AG04449 (cell line): ENCODE measurements at regions not wholly inside any gene's neighbourhood (a gene's known extent, or its start where the extent isn't known, plus 50 kb on each side); places are given as distances from the start of the nearest gene placed in this dataset.

Source experiments
- CTCF ChIA-PET: fragments of 350-600 bp; formaldehyde crosslinking; extraction: SDS; loops from one replicate; lab custom pipeline; 2021; ENCODE audit warnings: antibody characterized with exemption; lab: Yijun Ruan, JAX
- POLR2A ChIA-PET: fragments of 400-600, 350-600 bp; formaldehyde crosslinking; extraction: SDS; loops from one replicate; lab custom pipeline; 2020; ENCODE audit warnings: antibody characterized with exemption, inconsistent platforms; lab: Yijun Ruan, JAX
- DNase-seq: peaks from one replicate; pipeline ENCODE4 v3.0.0-alpha.2; 2010; ENCODE audit warnings: low read depth, low spot score
- H3K4me3 ChIP-seq: 2 replicates; pipeline ENCODE4 v1.5.1; 2011; ENCODE audit warnings: low read depth, mild to moderate bottlenecking, control low read depth, low read length
- TF ChIP-seq, protein P1 (sequence below): IDR thresholded peaks from one replicate; pipeline ENCODE4 v1.5.1; 2011; ENCODE audit warnings: mild to moderate bottlenecking, moderate library complexity, low read length, control low read depth, inconsistent platforms; ENCODE audit not compliant: insufficient read depth; ENCODE audit errors: missing control alignments

DNA sequence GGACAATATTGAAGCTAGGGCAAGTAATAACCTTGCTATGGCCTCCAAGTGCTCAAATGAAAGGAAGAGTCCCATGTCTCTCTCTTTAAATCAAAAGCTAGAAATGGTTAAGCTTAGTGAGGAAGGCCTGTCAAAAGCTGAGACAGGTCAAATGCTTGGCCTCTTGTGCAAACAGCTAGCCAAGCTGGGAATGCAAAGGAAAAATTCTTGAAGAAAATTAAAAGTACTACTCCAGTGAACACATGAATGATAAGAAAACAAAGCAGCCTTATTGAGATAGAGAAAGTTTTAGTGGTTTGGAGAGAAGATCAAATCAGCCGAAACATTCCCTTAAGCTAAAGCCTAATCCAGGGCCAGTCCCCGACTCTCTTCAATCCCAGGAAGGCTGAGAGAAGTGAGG lies 84.1 kb upstream of the PLEKHA5 start:
- TF ChIP-seq, protein P1, sequence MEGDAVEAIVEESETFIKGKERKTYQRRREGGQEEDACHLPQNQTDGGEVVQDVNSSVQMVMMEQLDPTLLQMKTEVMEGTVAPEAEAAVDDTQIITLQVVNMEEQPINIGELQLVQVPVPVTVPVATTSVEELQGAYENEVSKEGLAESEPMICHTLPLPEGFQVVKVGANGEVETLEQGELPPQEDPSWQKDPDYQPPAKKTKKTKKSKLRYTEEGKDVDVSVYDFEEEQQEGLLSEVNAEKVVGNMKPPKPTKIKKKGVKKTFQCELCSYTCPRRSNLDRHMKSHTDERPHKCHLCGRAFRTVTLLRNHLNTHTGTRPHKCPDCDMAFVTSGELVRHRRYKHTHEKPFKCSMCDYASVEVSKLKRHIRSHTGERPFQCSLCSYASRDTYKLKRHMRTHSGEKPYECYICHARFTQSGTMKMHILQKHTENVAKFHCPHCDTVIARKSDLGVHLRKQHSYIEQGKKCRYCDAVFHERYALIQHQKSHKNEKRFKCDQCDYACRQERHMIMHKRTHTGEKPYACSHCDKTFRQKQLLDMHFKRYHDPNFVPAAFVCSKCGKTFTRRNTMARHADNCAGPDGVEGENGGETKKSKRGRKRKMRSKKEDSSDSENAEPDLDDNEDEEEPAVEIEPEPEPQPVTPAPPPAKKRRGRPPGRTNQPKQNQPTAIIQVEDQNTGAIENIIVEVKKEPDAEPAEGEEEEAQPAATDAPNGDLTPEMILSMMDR = no peak
- no peak overlapping the region for H3K4me3 ChIP-seq
- DNase-seq = no peak
- ChIA-PET CTCF (no interaction called here), POLR2A (no interaction called here)

DNA sequence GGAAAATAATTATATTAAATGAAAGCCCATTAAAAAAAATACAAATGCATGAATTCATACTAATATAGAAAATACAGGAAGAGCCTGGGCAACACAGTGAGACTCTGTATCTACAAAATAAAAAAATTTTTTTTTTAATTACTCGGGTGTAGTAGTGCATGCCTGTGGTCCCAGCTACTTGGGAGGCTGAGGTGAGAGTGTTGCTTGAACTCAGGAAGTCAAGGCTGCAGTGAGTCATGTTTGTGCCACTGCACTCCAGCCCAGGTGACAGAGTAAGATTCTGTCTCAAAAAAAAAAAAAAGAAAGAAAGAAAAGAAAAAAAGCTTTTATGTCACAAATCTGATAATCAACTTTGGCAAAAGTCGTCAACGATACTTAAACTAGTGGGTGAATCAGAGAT lies 80.6 kb upstream of the PLEKHA5 start:
- CTCF ChIA-PET = interaction anchor here (0.6 kb wide), 1 partner anchor 11 kb away, joined by 3 read pairs; no protein-coding TSS in a partner anchor
- no peak for DNase-seq
- POLR2A ChIA-PET = no interaction called here
- TF ChIP-seq, protein P1 = no peak
- no peak overlapping the region for H3K4me3 ChIP-seq

DNA sequence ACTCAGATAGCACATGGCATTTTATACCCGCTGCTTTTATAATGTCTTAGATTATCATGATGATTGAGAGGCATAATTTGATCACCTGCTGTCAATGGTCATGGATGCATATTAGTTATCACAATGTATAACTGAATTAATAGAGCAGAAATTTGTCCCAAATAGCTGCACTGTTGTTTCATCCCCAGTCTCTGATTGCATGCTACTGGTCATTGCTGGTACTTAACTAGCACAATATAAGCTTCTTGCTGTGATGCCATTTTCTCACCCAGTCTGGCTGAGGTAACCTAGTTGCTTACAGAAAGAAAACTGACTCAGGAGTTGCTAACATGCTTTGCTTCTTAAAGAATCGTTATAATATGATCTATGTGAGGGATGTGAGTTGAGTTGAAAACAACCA lies 76.8 kb upstream of the PLEKHA5 start:
- CTCF ChIA-PET = interaction anchor here (1.3 to 1.4 kb wide), 2 partner anchors 12 to 13 kb away, joined by 3 read pairs; no protein-coding TSS in a partner anchor
- POLR2A ChIA-PET = no interaction called here
- H3K4me3 ChIP-seq = no peak overlapping the region
- TF ChIP-seq, protein P1 = no peak
- DNase-seq = no peak

DNA sequence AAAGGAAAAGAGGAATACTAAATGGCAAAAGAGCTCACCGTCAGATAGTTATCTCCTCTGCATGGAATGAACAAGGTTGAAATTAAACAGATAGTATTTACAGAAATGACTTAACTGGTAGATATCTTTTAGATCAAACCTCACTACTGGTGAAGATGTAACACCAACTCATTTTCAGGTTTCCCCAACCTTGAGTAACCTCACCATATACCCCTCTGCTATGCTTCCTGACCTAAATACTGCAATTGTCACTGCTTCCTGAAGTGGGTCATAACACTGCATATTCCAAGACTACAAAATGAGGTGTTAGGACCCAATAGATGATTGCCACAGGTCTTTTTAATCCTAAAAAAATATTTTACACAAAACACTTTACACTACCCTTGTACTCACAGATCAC lies 76.3 kb upstream of the PLEKHA5 start:
- no peak for DNase-seq
- POLR2A ChIA-PET = no interaction called here

DNA sequence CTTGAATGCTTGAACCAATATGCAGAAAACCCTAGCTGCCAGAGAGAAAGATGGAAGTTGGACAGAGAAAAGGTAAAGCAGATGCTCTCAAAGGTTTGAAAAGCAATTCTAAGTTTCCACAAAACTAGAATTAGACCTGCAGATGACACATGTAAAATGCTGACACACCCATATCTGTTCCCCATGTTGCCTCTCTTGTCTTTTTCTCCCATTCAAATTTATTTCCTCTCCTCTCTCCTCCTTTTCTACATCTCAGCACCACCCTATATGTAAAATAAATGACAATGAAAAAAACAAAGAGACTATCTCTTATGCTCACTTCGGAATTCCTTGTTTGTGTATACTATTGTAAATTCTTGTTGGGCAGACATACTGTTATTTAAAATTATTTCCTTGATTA lies 75.5 kb upstream of the PLEKHA5 start:
- CTCF ChIA-PET = interaction anchor here (1.4 kb wide), 1 partner anchor 12 kb away, joined by 3 read pairs; no protein-coding TSS in a partner anchor
- POLR2A ChIA-PET = no interaction called here
- no peak overlapping the region for H3K4me3 ChIP-seq
- no peak for DNase-seq
- TF ChIP-seq, protein P1 = no peak

More for the DNA sequence above, 76.3 kb upstream of the PLEKHA5 start:
- CTCF ChIA-PET = interaction anchor here (1.3 to 1.4 kb wide), 2 partner anchors 12 to 13 kb away, joined by 3 read pairs; no protein-coding TSS in a partner anchor
- TF ChIP-seq, protein P1 = no peak
- no peak overlapping the region for H3K4me3 ChIP-seq

DNA sequence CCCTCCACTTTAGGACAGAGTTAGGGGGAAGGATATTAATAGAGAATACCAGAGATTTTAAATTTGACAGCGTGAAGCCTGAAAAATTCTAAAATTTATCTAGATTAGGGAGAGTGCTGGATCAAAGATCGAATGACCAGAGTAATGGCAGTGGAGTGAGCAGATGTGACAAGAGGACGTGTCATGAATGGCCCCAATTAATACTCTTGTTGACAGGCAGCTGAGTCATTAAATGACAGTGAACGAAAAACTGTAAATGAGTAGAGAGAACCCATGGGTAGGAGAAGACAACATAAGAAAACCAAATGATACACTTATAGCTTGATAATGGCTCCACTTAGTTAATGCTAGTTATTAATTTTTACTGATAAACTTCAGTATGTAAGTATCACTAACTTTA lies 73.9 kb upstream of the PLEKHA5 start:
- CTCF ChIA-PET = no interaction called here
- POLR2A ChIA-PET = no interaction called here
- TF ChIP-seq, protein P1 = no peak
- no peak overlapping the region for H3K4me3 ChIP-seq
- no peak for DNase-seq
